Erythroblast (primary cell): ENCODE measurements at regions not wholly inside any gene's neighbourhood (a gene's known extent, or its start where the extent isn't known, plus 50 kb on each side); places are given as distances from the start of the nearest gene placed in this dataset.

ENCODE experiments used
- DNase-seq, 2 experiments: peaks; one replicate each; lab custom pipeline; 2025; lab: John Stamatoyannopoulos, UW
- GATA1 ChIP-seq: IDR thresholded peaks from 2 replicates; pipeline ENCODE4 v1.6.1; 2011; ENCODE audit warnings: low read depth, mild to moderate bottlenecking, control low read depth, low read length, moderate library complexity
- POLR2A ChIP-seq: IDR thresholded peaks from 2 replicates; pipeline ENCODE4 v1.6.1; 2011; ENCODE audit warnings: mild to moderate bottlenecking, low read length

- TF ChIP-seq POLR2A (no peak), GATA1 (no peak)
- no peak for DNase-seq
Measured at GRCh38 chr15:47577000-47577399, 140.3 kb upstream of the SEMA6D start.

- no peak for DNase-seq
- TF ChIP-seq GATA1 (no peak), POLR2A (no peak)
Measured at GRCh38 chr15:47577461-47577860, 139.8 kb upstream of the SEMA6D start.

GRCh38 chr15:47582233-47582632 lies 135.1 kb upstream of the SEMA6D start:
- no peak for TF ChIP-seq POLR2A
- no peak for TF ChIP-seq GATA1

DNA sequence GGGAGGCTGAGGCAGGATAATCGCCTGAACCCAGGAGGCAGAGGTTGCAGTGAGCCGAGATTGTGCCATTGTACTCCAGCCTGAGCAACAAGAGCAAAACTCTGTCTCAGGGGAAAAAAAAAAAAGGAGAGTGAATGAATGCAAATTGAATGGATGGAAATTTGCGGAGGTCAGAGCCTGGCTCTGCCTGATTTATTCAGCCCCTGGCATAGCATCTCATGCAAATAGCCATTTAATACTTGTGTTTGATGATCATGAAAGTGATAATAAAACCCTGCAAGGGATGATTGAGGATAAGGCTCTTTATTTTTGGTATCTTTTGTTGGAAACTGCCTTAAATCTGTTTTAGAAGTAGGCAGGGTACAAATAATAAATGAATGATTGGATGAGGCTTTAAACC lies 133.0 kb upstream of the SEMA6D start:
- DNase-seq, result no peak
- TF ChIP-seq GATA1 (no peak), POLR2A (no peak)

More at GRCh38 chr15:47582233-47582632, 135.1 kb upstream of the SEMA6D start:
- DNase-seq, result no peak

- DNase-seq, result no peak
- TF ChIP-seq POLR2A (no peak), GATA1 (no peak)
Measured at GRCh38 chr15:47586653-47587224, 130.6 kb upstream of the SEMA6D start.

DNA sequence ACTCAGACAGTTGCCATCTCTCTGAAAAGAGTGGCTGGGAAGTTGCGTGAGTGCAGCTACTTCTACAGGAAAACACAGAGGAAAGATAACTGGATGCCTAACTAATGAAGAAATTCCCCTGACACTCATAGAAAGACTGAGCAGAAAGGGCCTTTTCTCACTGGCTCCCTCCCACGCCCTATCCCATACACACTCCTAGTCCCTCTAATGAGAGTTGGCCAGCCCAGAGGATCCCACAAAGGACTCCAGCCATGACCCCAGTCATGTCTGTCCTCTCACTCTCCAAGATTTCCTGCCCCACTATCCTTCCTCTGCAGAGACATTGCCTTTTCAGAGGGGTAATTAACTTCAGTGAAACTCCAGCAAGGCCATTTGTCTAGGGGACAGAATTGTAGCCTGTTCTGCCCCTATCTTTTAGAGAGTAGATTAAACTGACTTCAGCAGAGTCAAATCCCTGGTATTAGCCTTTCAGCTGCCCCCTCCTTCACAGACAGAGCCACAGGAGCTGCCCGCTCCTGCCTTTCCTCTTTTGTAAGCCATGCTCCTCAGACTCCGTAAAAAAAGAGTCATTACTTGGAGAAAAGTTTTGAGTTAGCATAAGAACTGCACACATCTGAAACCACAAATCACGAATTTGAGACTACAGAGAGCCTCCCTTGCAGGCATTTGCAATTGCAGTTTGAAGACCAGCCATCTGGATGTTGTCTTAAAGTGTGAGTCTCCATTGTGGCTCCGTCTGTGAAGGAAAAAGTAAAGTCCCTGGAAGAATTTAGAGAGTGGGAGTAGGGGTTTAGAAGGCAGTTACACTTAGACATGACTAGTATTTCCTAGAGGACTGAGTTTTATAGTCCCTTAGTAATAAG lies 129.1 kb upstream of the SEMA6D start:
- DNase-seq, result no peak

DNA sequence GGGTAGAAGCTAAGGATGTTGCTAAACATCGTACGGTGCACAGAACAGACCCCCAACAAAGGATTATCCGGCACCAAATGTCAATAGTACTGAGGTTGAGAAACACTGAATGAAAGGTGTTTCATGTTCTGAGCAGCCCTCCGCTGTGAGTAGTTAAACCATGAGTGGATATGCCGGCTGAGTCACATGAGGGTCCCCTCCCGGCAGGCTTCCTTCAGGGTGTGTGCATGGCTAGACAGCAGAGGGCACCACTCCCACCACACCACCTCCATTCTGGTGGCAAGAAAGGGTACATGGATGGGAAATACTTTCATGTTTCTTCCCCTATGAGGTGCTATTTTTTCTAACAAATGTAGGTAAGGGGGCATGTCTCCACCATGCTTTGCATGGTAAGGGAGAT lies 128.3 kb upstream of the SEMA6D start:
- TF ChIP-seq GATA1, result no peak
- DNase-seq, result no peak

More for the DNA sequence above, 129.1 kb upstream of the SEMA6D start:
- TF ChIP-seq GATA1 (no peak), POLR2A (no peak)

- no peak for DNase-seq
- TF ChIP-seq POLR2A, result no peak
- no peak for TF ChIP-seq GATA1
Measured at GRCh38 chr15:47598996-47599395, 118.3 kb upstream of the SEMA6D start.

DNA sequence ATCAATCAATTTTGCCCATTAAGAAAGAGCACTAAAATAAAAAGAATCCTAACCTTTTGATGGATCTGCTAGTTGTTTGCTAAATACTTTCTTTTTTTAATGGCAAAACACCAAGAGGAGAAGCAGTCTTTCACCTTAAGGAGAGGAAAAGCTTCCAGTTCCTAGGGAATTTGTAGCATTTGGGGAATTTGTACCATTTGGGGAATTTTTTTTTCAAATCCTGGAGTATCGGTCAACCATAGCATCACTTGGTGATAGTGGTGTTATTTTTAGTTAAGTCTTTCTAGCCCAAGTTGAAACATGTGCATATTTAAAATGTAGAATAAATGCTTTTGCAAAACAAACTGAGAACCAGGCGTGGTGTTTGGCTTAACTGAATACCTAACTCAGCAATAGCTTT lies 117.5 kb upstream of the SEMA6D start:
- DNase-seq, result no peak
- TF ChIP-seq GATA1 (no peak), POLR2A (no peak)

GRCh38 chr15:47602121-47602520 lies 115.2 kb upstream of the SEMA6D start:
- no peak for DNase-seq
- TF ChIP-seq POLR2A (no peak), GATA1 (no peak)

- TF ChIP-seq GATA1, result no peak
- TF ChIP-seq POLR2A, result no peak
Measured at GRCh38 chr15:47603026-47603425, 114.3 kb upstream of the SEMA6D start.

GRCh38 chr15:47607695-47608094 lies 109.6 kb upstream of the SEMA6D start:
- no peak for DNase-seq
- TF ChIP-seq POLR2A (no peak), GATA1 (no peak)

More at GRCh38 chr15:47603026-47603425, 114.3 kb upstream of the SEMA6D start:
- DNase-seq, result peak in 1 of 2 experiments; percentile 8

GRCh38 chr15:47609693-47610092 lies 107.6 kb upstream of the SEMA6D start:
- DNase-seq, result no peak
- TF ChIP-seq GATA1 (no peak), POLR2A (no peak)

DNA sequence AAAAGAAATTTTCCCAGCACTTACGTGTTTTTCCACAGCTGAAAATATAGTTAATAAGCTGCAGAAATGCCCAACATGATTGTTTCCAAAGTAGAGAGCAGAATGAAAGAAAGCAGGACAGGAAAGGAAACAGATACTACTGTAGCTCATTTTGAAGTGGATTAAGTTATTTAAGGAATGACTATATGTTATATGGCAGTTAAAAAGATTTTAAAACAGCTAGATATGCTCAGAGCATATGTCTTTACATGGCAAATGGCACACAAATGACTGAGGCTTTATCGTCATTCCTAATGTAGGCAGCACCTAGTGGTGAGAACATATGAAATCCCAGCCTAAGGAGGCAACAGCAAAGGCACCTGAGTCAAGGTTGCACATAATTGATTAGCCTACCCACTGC lies 106.6 kb upstream of the SEMA6D start:
- no peak for TF ChIP-seq POLR2A
- no peak for TF ChIP-seq GATA1

More for the DNA sequence above, 106.6 kb upstream of the SEMA6D start:
- no peak for DNase-seq
